D341Med (cell line): ENCODE measurements at regions not wholly inside any gene's neighbourhood (a gene's known extent, or its start where the extent isn't known, plus 50 kb on each side); places are given as distances from the start of the nearest gene placed in this dataset.
"Not testable (repeated sequence)": the region's sequence is repeated elsewhere in the genome, so short reads cannot be mapped to it uniquely, and the experiment has no call there.

ENCODE experiments used
- DNase-seq: peaks from one replicate; pipeline ENCODE4 v3.0.0; 2012; ENCODE audit warnings: low spot score

DNA sequence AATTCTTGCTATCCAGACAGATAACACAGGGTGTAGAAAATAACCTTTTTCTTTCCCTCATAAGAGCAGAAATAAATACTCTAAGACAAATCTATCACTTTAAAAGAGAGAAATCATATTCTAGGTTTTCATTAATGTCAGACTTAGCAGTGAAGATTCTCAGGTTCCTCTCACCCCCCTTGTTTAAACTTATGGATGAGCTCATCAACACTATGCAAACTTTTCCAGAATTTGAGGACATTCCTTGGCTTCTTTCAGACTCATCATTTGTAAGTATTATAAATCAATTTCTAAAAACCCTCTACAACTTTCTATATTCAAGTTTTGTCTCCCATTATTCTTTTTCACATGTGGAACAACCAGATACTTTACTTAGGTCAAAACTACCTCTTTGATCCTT lies 374.9 kb upstream of the TRPC7 start:
- DNase-seq = no peak

DNA sequence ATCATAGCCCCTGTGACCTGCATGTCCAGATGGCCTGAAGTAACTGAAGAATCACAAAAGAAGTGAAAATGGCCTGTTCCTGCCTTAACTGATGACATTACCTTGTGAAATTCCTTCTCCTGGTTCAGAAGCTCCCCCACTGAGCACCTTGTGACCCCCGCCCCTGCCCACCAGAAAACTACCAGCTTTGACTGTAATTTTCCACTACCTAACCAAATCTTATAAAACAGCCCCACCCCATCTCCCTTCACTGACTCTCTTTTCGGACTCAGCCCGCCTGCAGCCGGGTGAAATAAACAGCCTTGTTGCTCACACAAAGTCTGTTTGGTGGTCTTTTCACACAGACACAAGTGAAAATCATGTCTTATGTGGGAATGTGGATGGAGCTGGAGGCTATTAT lies 373.9 kb upstream of the TRPC7 start:
- not testable (repeated sequence) for DNase-seq

DNA sequence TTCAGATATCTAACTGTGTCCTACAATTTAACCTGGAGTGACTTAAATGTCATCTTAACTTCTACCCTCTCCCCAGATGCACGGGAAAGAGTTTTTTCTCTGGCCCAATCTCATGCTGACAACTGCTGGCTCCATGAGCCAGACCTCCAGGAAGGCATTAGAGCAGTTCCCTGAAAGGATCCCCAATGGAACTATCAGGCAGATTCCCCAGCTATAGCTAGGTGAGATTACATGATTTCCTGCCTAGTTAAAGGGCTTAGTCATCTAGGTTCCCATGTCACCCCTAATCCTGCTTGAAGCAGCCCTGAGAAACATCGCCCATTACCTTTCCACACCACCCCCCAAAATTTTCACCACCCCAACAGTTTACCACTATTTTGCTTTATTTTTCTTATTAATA lies 373.5 kb upstream of the TRPC7 start:
- no peak for DNase-seq

DNA sequence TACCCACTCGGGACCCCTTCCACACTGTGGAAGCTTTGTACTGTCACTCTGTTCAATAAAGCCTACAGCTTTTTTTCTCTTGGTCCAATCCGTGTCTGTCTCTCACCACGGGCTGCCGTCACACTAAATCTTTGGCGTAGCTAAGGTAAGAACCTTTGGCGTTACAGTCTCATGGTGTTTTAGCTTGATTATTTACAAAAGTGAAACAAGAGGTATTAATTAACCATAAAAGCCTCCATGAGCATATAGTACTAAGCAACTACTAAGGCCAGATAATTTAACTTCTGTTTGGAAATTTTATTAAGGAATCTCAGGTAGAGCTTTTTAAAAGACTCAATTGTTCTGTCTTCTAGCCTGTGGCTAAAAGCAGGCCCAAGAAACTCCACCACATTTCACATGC lies 370.7 kb upstream of the TRPC7 start:
- DNase-seq = no peak

DNA sequence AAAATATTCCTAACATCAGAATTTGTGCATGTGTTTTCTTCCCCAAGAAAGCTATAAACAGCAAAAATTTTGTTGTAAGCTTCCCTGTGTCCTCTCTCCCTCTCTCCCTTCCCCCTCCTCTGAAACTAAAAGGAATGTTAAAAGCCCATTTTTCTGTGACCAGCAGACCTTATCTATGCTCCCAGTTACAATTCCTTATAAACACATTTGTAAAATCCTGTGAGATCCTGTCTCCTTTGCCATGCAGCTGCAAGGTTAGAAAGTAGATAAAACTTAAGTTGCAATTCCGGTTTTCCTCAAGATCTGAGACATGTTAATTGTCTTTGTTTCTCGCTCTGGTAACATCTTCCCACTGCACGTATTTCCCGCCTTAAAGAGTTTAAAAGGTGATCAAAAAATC lies 370.3 kb upstream of the TRPC7 start:
- DNase-seq = not testable (repeated sequence)

DNA sequence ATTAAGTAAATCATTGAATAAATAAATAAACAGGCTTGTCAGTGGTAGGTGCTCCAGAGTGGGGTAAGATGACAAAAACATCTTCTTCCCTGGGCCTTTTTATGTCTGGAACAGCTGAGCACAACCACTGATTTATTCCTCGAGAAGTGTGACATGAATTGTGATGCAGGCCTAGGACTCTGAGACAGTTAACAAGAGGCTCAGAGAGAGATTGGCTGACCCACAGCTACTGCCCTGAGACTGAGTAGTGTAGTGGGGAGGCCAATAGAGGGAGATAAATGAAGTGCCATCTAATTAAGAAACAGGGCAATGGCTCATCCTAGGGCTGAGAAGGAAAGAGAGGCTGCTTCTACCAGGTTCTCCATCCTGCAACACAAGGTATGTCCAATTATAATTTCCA lies 369.3 kb upstream of the TRPC7 start:
- no peak for DNase-seq

DNA sequence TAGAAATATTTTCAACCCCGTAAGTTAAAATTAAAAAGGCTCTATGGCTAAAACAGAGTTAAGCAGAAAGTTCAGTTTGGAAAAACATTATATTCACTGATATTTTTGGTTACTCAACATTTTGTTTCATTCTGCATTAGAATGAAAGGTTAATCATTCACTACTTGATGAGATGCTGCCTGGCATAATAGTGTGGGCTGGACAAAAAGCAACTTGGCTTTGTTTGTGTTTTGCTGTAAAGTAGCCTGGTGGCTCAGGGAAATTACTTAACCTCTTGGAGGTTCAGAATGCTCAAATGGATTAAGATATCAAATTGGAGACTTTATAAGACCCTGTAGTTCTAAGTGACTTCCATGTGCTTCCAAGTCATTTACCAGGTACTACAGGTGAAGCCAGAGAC lies 367.4 kb upstream of the TRPC7 start:
- no peak for DNase-seq

DNA sequence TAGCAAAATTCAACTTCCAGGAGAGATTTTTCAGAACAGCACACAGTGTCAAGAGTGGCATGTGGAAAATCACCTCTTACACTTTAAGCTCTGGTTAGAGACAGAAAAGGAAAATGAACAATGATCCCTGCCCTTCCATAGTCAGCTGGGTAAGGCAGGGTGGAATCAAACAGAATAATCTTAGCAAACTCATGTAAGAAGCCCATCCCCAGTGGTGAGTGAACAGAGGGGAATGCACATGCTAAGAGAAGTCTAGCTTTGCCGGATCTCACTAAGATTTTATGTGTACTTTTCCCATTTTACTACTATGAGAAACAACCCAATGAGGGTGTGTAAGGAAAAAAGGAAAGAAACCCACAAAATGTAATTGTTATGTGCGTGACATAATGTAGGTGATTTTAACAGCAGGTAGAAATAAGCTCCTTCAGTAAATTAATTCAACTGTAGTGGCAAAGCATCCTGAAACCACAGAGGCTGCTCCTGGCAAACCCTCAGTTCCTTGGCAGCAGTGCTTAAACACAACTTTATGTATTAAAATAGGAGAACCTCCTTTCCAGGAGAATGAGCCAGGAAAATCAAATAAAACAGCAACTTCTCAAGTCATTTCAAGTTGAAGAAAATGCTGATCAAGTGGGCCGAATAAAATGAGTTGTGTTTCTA lies 366.0 kb upstream of the TRPC7 start:
- no peak for DNase-seq

DNA sequence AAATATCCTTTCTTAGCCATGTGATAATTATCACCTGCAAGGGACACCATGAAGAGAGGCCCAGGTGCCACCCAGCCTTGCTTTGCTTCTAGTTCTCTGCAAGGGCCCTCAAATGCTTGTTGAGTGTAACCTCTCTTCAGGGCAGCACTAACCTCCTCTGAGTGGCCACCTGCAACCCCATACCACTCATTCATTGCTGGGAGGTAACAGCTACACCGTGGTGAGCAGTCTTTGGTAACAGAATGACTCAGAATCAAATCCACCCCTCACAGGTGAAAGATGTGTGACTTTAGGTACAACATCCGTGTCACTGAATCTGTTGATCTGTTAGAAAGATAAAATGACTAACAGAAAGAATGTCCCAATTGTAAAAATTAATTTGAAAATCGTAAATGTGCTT lies 365.1 kb upstream of the TRPC7 start:
- DNase-seq = no peak

DNA sequence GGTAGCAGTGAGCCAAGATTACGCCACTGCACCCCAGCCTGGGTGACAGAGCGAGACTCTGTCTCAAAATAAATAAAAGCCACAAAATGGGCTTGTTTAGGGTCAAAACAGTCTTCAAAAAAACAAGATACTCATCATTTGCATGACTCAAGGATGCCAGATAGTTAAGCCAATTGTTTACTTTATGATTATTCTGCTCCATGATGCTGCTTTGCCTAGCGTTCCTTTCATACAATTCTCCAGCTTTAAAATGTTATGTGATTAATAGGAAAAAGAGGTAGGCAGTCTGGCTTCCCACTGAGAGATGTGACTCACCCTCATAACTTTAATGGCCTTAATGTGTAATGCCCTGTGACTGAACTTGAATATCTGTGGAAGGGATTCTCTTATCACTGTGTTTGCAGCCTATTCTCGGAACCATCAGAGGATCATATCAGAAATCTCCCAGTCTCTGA lies 364.6 kb upstream of the TRPC7 start:
- DNase-seq = no peak

DNA sequence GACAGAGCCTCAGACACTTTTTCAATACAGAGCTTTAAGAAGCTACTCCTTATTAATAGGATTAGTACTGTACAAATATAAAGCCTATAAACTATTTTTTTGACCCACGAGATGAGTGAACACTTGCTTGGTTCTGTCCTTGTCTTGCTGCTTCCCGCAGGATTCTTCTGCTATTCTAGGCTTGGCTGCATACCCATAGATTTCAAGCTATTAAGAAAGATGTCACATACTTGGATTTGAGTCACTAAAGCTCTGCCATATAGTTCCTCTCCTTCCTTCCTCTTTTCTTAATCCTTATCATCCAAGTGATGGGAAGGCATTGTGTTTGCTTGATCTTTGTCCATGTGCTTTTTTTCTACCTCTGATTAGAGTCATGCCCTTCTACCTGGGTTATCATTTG lies 361.2 kb upstream of the TRPC7 start:
- DNase-seq = no peak

DNA sequence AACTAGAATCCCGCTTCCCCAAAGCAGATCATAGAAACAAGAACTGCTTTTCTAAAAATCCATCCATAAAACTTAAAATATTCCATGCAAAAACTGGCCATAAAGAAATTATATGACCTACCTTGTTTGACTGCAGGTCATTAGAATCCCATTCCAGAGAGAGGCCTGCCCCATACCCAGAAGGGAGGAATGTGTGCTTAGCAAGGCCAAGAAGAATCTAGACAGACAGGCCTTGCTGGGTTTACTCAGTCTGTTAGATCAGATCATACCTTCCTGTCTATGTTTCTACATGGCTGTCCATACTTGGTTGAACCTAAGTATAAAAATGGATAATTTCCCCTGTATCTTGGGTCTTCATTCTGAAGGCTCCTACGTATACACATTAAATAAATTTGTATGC lies 358.8 kb upstream of the TRPC7 start:
- DNase-seq = no peak

DNA sequence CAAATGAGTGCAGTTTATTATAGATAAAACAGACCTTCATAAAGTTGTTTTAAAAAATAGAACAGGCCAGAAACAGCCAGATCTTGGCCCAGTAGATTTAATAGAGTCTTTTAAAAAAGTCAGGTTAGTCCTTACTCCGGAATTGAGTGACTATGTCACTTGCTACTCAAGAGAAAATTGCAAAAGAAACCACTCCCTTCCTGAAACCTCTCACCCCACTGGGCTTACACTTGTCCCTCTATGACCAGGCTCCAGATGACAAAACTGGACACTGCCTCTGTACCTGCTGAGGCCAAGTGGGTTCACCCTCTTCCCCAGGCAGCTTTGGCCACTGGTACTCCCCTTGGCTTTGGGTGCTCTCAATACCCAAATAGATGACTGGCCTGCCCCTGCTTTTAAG lies 357.2 kb upstream of the TRPC7 start:
- DNase-seq = no peak

DNA sequence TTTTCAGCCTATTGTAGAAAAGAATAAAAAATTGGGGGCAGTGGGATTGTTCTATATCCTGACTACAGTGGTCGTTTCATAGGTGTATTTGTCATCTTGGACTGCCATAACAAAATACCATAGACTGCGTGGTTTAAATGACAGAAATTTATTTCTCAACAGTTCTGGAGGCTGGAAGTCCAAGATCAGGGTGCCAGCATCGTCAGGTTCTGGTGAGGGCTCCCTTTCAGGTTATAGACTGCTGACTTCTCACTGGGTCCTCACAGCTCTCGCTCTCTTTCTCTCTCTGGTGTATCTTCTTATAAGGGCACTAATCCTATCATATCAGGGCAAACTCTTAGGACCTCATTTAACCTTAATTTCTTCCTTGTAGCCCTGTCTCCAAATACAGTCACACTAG lies 356.7 kb upstream of the TRPC7 start:
- no peak for DNase-seq

DNA sequence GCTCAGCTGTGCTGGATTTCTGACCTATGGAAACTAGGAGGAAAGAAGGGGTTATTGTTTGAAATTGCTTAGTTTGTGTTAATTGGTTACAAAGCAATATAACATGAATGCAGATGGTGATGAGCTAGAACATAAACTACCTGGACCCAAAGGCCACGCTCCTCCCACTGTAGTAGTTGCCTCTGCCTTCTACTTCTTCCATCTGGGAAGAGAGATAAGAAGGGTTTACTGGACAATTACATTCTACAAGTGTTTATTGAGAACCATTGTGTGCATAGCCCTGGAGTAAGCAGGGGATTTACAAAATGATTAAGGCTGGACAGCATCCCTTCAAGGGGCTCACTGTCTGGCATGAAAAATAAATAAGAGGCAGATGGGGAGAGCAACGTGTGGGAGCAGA lies 355.3 kb upstream of the TRPC7 start:
- DNase-seq = no peak

DNA sequence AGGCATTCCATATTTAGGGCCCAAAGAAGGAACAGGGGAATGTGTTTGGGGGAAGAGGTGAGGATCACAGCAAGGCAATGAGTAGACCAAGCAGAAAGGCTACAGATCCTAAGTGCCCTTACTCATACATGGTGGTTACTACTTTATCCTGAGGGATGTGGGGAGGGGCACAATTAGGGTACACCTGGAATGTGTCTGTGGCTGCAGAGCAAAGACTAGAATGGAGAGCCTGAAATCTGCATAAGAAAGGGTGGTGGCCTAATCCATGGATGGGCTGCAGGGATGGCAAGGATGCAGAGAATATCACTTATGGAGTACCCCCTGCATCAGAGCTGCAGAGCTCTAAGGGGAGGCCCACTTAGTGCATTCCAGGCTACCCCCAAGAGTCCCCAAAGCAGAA lies 352.6 kb upstream of the TRPC7 start:
- DNase-seq = no peak

DNA sequence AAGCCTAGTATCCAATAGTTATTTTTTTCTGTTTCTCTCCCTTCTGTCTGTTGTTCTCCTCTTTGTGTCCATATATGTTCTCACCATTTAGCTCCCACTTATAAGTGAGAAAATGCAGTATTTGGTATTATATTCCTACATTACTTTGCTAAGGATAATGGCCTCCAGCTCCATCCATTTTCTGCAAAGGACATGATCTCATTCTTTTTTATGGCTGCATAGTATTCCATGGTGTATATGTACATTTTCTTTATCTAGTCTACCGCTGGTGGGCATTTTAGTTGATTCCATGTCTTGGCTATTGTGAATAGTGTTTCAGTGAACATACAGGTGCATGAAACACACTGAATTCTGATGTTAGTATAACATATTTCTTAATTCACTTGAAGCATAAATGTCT lies 348.9 kb upstream of the TRPC7 start:
- DNase-seq = no peak

DNA sequence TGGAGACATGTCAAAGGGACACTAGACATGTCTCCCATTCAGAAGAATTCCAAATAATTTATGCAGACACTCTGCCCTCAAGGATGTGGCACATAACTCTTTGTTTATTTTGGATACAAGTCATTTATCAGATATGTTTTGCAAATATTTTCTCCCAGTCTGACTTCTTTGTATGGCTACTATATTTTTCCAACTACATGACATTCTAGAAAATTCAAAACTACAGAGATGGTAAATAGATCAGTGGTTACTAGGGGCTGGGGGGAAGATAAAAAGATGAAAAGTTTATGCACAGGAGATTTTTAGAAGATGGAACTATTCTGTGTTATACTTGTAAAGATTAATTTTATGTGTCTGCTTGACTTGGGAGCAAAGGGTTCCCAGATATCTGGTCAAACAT lies 347.3 kb upstream of the TRPC7 start:
- DNase-seq = no peak

DNA sequence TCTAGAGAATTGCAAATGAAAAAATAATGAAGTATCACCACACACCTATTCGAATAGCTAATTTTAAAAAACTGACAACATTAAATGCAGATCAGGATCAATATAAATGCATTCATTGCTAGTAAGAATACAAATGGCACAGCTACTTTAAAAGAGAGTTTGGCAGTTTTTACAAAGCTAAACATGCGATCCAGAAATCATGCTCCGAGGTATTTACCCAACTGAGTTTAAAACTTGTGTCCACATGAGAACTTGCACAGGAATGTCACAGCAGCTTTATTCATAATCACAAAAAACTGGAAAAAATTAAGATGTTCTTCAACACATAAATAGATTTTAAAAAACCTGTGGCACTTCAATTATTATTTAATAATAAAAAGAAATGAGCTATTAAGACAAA lies 345.5 kb upstream of the TRPC7 start:
- DNase-seq = no peak

DNA sequence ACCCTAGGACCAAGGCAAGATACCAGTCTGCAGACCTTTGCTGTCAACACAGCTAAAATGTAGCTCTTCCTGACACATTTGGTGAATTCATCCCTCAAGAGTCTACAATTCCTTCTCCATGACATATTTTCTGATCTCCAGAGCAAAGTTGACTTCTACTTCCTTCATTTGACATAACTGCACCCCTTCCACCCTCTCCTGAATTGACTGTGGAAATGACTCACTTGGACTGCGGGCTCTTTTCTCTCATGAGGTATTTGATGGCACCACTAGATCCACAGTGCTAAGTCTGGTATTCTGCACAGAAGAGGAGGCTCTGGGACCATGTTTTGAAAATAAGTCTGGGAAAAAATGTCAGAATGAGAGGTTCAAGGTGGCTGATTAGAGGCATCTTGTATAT lies 338.4 kb upstream of the TRPC7 start:
- no peak for DNase-seq

DNA sequence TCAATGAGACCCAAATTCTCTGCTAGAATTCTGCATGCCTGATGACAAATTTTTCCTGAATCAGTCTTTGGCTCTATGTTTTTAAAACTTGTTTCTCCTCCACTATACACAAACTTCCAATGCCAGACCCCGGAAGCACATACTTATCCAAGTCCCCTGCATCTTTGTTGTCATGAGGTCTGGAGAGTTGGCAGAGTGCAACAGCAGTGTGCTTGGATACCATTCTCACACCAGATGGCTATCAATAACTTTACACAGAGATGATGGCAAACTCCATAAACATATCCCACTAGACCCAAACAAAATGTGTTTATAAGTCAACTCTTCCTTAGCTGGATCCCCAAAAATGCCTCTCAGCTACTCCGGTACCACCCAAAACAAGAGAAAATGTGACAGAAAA lies 337.7 kb upstream of the TRPC7 start:
- no peak for DNase-seq

DNA sequence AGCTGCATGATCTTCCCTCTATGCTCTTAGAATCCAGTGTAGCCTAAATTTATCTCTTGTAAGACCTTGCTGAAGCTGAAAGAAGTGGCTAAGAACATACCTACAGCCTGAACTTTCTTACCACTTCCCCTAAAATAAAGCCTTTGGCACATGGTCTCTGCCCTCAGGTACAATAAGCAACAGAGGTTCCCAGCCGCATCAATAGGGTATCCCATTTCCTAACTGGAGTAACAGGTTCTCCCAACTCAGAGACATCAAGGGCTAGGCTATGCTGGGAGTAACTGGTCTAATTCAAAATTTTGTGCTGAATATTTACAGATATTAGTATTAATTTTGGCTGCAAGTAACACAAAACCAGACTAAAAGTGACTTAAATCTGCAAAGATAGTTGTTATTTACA lies 335.8 kb upstream of the TRPC7 start:
- DNase-seq = no peak

DNA sequence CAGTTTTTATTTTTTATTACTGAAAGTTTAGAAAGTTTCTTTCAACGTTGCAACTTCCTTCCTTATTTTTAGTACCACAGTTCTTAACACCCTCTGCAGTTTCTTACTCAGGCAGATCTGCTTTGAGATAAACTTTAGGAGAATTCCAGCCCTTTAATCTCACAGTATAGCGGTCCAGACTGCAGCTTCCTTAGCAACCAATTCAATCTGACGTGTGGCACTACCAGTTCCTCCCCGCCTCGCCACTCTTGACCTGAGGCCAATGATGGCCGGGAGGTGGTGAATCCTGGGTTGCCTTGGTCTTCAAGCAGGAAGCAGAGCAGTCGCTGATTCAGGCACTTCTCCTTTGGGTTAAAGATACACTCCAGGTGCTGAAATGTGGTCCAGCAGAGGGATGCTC lies 334.3 kb upstream of the TRPC7 start:
- no peak for DNase-seq

DNA sequence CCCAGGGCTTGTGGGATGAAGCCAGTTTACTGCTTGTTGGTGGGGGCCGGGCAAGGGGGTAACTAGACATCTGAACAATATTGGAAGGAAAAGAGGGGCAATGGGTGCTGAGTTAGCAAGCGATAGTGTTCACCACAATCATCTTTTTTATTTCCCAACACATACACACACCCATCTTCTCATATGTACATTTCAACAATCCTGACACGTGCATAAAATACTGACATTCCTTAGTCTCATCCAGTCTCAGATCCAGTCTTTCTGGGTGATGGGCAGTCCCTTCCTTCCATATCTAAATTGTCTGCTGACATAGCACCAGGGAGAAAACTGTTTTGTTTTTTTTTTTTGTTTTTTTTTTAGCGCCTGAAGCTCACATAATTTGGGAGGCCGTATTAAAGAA lies 333.6 kb upstream of the TRPC7 start:
- no peak for DNase-seq

DNA sequence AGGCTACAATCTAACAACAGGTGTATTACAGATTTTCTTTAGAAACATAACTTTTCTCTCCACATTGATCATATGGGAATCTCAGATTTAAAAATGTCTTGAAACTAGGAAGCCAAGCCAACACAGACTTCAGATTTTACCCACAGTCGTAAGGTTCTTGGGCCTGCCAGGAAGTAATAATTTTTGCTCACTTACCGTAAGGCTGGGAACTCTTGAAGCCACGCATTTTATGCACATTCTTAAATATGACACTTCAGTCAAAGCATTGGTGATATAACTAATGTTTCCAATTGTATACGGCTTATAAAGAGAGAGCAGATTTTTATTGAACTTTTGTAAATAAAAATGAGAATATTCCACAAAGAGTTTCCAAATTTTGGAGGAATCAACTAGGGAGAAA lies 328.9 kb upstream of the TRPC7 start:
- no peak for DNase-seq
